WTC11 (cell line): ENCODE measurements at regions not wholly inside any gene's neighbourhood (a gene's known extent, or its start where the extent isn't known, plus 50 kb on each side); places are given as distances from the start of the nearest gene placed in this dataset.

ENCODE experiments used
- FOXP4 ChIP-seq: sonication (generic); formaldehyde crosslinking; IDR thresholded peaks from 2 replicates; pipeline ENCODE4 v1.8.0; 2022; ENCODE audit warnings: mild to moderate bottlenecking, missing genetic modification reagents
- GTF2I ChIP-seq: fragments of 250-450 bp; sonication (Bioruptor Pico); conservative IDR thresholded peaks from 2 replicates; pipeline ENCODE4 v1.4.0; 2021; ENCODE audit warnings: mild to moderate bottlenecking
- IRF1 ChIP-seq: sonication (generic); formaldehyde crosslinking; IDR thresholded peaks from 2 replicates; pipeline ENCODE4 v1.8.0; 2023; ENCODE audit warnings: missing genetic modification reagents
- ZNF121 ChIP-seq: sonication (generic); formaldehyde crosslinking; IDR thresholded peaks from 2 replicates; pipeline ENCODE4 v1.8.0; 2023; ENCODE audit warnings: missing genetic modification reagents
- TF ChIP-seq, protein P1 (sequence below): fragments of 200-600 bp; IDR thresholded peaks from 2 replicates; pipeline ENCODE4 v1.8.0; 2022; ENCODE audit warnings: antibody characterized with exemption
- TF ChIP-seq, protein P2 (sequence below): sonication (generic); formaldehyde crosslinking; IDR thresholded peaks from 2 replicates; pipeline ENCODE4 v1.8.0; 2022; ENCODE audit warnings: mild to moderate bottlenecking, missing genetic modification reagents
- TF ChIP-seq, protein P3 (sequence below): sonication (generic); formaldehyde crosslinking; IDR thresholded peaks from 2 replicates; pipeline ENCODE4 v1.8.1; 2022; ENCODE audit warnings: low read depth, mild to moderate bottlenecking, moderate library complexity, missing genetic modification reagents, borderline replicate concordance

GRCh38 chr5:54834121-54834842 is 151.1 kb downstream of the ESM1 start:
- TF ChIP-seq IRF1 (CRISPR knock-in tag) (no peak), GTF2I (CRISPR knock-in tag) (no peak), ZNF121 (no peak), FOXP4 (CRISPR knock-in tag) (no peak)
- TF ChIP-seq, protein P1, sequence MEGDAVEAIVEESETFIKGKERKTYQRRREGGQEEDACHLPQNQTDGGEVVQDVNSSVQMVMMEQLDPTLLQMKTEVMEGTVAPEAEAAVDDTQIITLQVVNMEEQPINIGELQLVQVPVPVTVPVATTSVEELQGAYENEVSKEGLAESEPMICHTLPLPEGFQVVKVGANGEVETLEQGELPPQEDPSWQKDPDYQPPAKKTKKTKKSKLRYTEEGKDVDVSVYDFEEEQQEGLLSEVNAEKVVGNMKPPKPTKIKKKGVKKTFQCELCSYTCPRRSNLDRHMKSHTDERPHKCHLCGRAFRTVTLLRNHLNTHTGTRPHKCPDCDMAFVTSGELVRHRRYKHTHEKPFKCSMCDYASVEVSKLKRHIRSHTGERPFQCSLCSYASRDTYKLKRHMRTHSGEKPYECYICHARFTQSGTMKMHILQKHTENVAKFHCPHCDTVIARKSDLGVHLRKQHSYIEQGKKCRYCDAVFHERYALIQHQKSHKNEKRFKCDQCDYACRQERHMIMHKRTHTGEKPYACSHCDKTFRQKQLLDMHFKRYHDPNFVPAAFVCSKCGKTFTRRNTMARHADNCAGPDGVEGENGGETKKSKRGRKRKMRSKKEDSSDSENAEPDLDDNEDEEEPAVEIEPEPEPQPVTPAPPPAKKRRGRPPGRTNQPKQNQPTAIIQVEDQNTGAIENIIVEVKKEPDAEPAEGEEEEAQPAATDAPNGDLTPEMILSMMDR = no peak
- TF ChIP-seq, protein P2, sequence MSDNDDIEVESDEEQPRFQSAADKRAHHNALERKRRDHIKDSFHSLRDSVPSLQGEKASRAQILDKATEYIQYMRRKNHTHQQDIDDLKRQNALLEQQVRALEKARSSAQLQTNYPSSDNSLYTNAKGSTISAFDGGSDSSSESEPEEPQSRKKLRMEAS (CRISPR knock-in tag) = no peak
- TF ChIP-seq, protein P3, sequence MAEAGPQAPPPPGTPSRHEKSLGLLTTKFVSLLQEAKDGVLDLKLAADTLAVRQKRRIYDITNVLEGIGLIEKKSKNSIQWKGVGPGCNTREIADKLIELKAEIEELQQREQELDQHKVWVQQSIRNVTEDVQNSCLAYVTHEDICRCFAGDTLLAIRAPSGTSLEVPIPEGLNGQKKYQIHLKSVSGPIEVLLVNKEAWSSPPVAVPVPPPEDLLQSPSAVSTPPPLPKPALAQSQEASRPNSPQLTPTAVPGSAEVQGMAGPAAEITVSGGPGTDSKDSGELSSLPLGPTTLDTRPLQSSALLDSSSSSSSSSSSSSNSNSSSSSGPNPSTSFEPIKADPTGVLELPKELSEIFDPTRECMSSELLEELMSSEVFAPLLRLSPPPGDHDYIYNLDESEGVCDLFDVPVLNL (CRISPR knock-in tag) = no peak
